Pancreas (tissue), 10 donors: ENCODE measurements at regions not wholly inside any gene's neighbourhood (a gene's known extent, or its start where the extent isn't known, plus 50 kb on each side); places are given as distances from the start of the nearest gene placed in this dataset.
A peak's percentile ranks its signal among the peaks of the same experiment; 100 is the strongest.

Experiments used
- ATAC-seq, 4 donors: fragments of 200-7000 bp; cut with Tn5 transposase; one replicate each; pipeline versions ENCODE4 v1.8.0 to v1.9.1; 2020; ENCODE audit warnings: mild to moderate bottlenecking in 4 of 4, moderate library complexity in 4 of 4
- DNase-seq, 6 donors: peaks; one replicate each; pipeline ENCODE4 v3.0.0-alpha.2; 2020
- FAIRE-seq: peaks from 2 replicates; lab custom pipeline; 2012; peaks lifted over from hg19 to GRCh38; lab: Jason Lieb, UNC
- H3K27ac ChIP-seq, 4 donors: fragments of 200-600 bp; sonication (generic); 1 replicate in 3 of 4; 2 replicates in 1 of 4; pipeline versions ENCODE4 v1.5.0 to v1.8.0; 2020
- H3K27me3 ChIP-seq, 4 donors: fragments of 200-600 bp; one replicate each; pipeline ENCODE4 v1.8.0; 2021
- H3K36me3 ChIP-seq, 3 donors: fragments of 200-600 bp; sonication (generic) in 1 of 3; one replicate each; pipeline versions ENCODE4 v1.5.0 to v1.8.0; 2020 to 2021
- H3K4me1 ChIP-seq, 3 donors: fragments of 200-600 bp; one replicate each; pipeline ENCODE4 v1.8.0; 2021
- H3K4me3 ChIP-seq, 4 donors: fragments of 200-600 bp; sonication (generic) in 2 of 4; one replicate each; pipeline versions ENCODE4 v1.5.0 to v1.8.0; 2020 to 2021
- H3K9me3 ChIP-seq, 4 donors: fragments of 200-600 bp; one replicate each; pipeline ENCODE4 v1.8.0; 2021
- WGBS, 2 donors: extraction: QIAGEN DNeasy Blood & Tissue Kit; methylation state at CpG; one replicate each; pipeline ENCODE4 v1.1.7; 2013; 5-methylcytosine and 5-hydroxymethylcytosine counted together
- intact Hi-C, 3 donors: fragments of 100-400 bp; cut with DNase I; formaldehyde crosslinking; loops; one replicate each; pipeline versions ENCODE4 v1.11.1 to v1.14.2; 2022
- TF ChIP-seq, protein P1 (sequence below), 4 donors: fragments of 200-600 bp; sonication (generic) in 3 of 4; IDR thresholded peaks; one replicate each; pipeline versions ENCODE4 v1.5.0 to v1.8.0; 2021; ENCODE audit warnings: antibody characterized with exemption in 4 of 4
- donor health status: healthy with polysubstance abuse.
- donor health status: DM: no; HTN: no; CAD: no; lungs with moderate emphysema.
- donor health status: DM: no; HTN: no; CAD: no.
- donor health status: control.
- donor health status: control.
- donor health status: Bipolar disorder and iron deficiency.
- donor health status: DM: yes; HTN: yes; CAD: no.
- donor health status: DM: no; HTN: no; CAD: no.
- donor health status: DM: no; HTN: no; CAD: no.
- donor health status: DM: yes; HTN: yes; CAD: no.

DNA sequence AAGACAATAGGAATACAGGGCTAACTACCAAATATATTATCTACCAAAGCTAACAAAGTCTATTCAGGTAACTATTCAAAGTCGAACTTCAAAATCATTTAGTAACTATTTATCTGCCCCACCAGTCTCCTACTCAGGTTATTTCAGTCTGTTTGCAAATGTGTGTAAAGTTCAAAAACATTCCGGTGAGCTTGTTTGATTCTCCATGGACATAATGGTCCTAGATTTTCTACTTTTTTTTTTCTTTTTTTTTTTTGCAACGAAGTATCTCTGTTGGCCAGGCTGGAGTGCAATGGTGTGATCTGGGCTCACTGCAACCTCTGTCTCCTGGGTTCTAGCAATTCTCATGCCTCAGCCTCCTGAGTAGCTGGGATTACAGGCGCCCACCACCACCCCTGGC, 236.0 kb upstream of the FOXQ1 start:
- no peaks in the 10 kb centered on the region for H3K36me3 ChIP-seq
- no peaks in the 10 kb centered on the region for H3K9me3 ChIP-seq
- no peak for DNase-seq
- TF ChIP-seq, protein P1, sequence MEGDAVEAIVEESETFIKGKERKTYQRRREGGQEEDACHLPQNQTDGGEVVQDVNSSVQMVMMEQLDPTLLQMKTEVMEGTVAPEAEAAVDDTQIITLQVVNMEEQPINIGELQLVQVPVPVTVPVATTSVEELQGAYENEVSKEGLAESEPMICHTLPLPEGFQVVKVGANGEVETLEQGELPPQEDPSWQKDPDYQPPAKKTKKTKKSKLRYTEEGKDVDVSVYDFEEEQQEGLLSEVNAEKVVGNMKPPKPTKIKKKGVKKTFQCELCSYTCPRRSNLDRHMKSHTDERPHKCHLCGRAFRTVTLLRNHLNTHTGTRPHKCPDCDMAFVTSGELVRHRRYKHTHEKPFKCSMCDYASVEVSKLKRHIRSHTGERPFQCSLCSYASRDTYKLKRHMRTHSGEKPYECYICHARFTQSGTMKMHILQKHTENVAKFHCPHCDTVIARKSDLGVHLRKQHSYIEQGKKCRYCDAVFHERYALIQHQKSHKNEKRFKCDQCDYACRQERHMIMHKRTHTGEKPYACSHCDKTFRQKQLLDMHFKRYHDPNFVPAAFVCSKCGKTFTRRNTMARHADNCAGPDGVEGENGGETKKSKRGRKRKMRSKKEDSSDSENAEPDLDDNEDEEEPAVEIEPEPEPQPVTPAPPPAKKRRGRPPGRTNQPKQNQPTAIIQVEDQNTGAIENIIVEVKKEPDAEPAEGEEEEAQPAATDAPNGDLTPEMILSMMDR (IDR thresholded peaks at IDR 0.05): no peak
- no peak for FAIRE-seq
- peaks cover 6 to 16% (median 7%) of the 10 kb centered on the region in 3 donors for H3K4me1 ChIP-seq
- H3K27ac ChIP-seq: no peak overlapping the region
- intact Hi-C loops: no loop called here
- no peak overlapping the region for H3K4me3 ChIP-seq
- 38 to 63% methylated on average over 4 of the region's 4 CpGs for WGBS, 2 donors
- H3K27me3 ChIP-seq: no peaks in the 10 kb centered on the region
- no peak for ATAC-seq

DNA sequence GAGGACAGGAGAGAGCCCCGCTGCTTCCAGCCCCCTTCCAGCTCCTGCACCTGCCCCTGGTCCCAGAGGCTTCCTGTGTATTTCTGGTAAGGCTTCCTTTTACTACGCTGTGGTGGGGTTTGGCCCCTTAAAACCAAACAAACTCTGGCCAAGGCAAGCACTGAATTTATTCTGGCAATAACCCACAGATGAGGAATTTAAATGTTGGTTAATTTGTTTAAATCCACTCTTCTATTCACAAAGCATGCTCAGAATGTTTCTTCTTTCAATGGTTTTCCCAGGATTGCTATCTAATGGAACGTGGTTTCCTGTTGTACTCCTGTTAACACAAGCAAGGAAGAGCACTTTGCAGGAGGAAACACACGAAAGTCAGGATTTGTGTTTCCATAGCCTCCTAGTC, 236.5 kb upstream of the FOXQ1 start:
- DNase-seq (no peak), FAIRE-seq (no peak), ATAC-seq (no peak)
- Histone ChIP-seq H3K9me3 (no peaks in the 10 kb centered on the region), H3K36me3 (no peaks in the 10 kb centered on the region), H3K4me3 (no peak overlapping the region), H3K4me1 (peaks cover 4 to 12% (median 5%) of the 10 kb centered on the region in 3 donors), H3K27me3 (no peaks in the 10 kb centered on the region), H3K27ac (no peak overlapping the region)
- intact Hi-C loops: no loop called here
- WGBS, 2 donors: 45 to 59% methylated on average over 4 of the region's 4 CpGs
- TF ChIP-seq, protein P1 (IDR thresholded peaks at IDR 0.05): no peak

DNA sequence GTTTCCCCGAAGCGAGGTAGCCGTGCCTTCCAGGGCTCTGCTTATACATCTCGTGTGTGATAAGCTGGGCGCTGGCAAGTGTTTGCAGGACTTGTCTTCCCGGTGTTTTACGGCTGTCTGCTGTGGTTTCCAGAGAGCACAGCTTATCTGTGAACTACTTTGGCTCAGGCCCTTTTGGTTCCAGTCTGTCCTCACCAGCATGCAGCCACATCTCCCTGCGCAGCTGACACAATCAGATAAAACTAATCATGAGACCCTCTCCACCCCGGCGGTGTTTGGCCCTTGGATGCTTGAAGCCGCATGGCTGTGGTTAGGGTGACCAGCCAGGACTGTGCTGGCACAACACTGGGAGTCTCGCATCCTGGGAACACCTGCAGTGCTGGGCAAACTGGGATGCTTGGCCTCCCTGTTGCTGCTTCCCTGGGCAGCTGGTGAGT, 241.8 kb upstream of the FOXQ1 start:
- no peaks in the 10 kb centered on the region for H3K9me3 ChIP-seq
- peak; percentile 35 to 81 (median 63) for ATAC-seq
- 19 to 32% methylated on average over 12 of the region's 12 CpGs for WGBS, 2 donors
- intact Hi-C loops: no loop called here
- no peak for FAIRE-seq
- H3K27ac ChIP-seq: no peak overlapping the region
- H3K36me3 ChIP-seq: no peaks in the 10 kb centered on the region
- H3K4me1 ChIP-seq: no peaks in the 10 kb centered on the region
- TF ChIP-seq, protein P1 (IDR thresholded peaks at IDR 0.05): no peak
- no peaks in the 10 kb centered on the region for H3K27me3 ChIP-seq
- H3K4me3 ChIP-seq: no peak overlapping the region
- peak in 1 of 6 donors; percentile 67 for DNase-seq

DNA sequence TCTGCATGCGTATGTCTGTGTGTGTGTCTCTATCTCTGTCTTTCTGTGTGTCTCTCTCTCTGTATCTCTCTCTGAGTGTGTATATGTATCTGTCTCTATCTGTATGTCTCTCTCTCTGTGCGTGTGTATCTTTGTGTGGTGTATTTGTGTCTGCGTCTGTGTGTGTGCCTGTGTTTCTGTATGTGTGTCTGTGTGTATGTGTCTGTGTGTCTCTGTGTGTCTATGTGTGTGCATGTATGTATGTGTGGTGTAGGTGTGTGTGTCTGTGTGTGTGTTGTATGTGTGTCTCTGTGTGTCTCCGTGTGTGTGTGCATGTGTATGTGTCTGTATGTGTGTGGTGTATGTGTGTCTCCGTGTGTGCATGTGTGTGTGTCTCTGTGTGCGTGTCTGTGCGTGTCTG, 243.0 kb upstream of the FOXQ1 start:
- TF ChIP-seq, protein P1 (IDR thresholded peaks at IDR 0.05): no peak
- no peaks in the 10 kb centered on the region for H3K4me1 ChIP-seq
- ATAC-seq: no peak
- no peaks in the 10 kb centered on the region for H3K9me3 ChIP-seq
- no peaks in the 10 kb centered on the region for H3K27me3 ChIP-seq
- H3K4me3 ChIP-seq: no peak overlapping the region
- no peak overlapping the region for H3K27ac ChIP-seq
- FAIRE-seq: no peak
- intact Hi-C loops: no loop called here
- no peak for DNase-seq
- 93 to 94% methylated on average over 7 of the region's 7 CpGs for WGBS, 2 donors
- H3K36me3 ChIP-seq: no peaks in the 10 kb centered on the region

DNA sequence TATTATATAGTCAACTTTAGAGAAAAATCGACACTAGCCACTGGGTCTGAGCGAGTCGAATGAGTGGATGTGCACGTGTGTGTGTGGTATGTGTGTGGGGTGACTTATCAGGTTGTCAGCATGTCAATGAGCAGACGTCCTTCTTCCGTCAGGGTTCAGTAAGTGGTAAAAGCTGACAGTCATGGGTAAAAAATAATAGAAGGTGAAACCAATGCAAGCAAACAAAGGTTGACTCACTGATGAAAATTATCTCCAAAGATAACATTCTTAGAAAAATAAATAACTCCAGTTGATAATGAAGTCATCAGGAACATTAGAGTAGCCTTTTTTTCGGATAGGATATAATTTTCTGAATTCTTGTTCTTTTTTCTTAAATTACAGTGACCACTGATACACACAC, 243.8 kb upstream of the FOXQ1 start:
- Histone ChIP-seq H3K27me3 (no peaks in the 10 kb centered on the region), H3K4me3 (no peak overlapping the region), H3K9me3 (no peaks in the 10 kb centered on the region), H3K27ac (no peak overlapping the region), H3K36me3 (no peaks in the 10 kb centered on the region), H3K4me1 (no peaks in the 10 kb centered on the region)
- ATAC-seq (peak in 2 of 4 donors; percentile 24 to 45), FAIRE-seq (no peak), DNase-seq (no peak)
- intact Hi-C loops: no loop called here
- TF ChIP-seq, protein P1 (IDR thresholded peaks at IDR 0.05): no peak
- WGBS, 2 donors: 46 to 52% methylated on average over 7 of the region's 7 CpGs
